ENCODE measurements at regions not wholly inside any gene's neighbourhood (a gene's known extent, or its start where the extent isn't known, plus 50 kb on each side); places are given as distances from the start of the nearest gene placed in this dataset.

- Histone ChIP-seq H3K9me3 (ENCODE audit: control insufficient read depth, insufficient read depth, low read depth, low read length) (no peaks in the 10 kb centered on the region), H3K27ac (ENCODE audit: insufficient read depth, low read length) (no peak overlapping the region), H2AFZ (ENCODE audit: low read length) (no peak overlapping the region), H3K36me3 (ENCODE audit: control insufficient read depth, insufficient read depth, low read length) (no peaks in the 10 kb centered on the region), H3K4me3 (replicated peaks in 1 of 4; ENCODE audit: control extremely low read depth in 1 of 4, insufficient read depth in 1 of 4, low read depth in 3 of 4, low read length in 4 of 4) (no peak overlapping the region), H3K9ac (ENCODE audit: insufficient read depth, low read length) (no peak overlapping the region), H3K4me2 (ENCODE audit: extremely low read depth, insufficient read depth, low read length) (no peak overlapping the region), H3K79me2 (ENCODE audit: control insufficient read depth, insufficient read depth, low read length) (no peaks in the 10 kb centered on the region), H3K4me1 (ENCODE audit: control insufficient read depth, extremely low read depth, insufficient read depth, low read length) (no peaks in the 10 kb centered on the region), H4K20me1 (ENCODE audit: control insufficient read depth, extremely low read depth, insufficient read depth, low read length) (no peaks in the 10 kb centered on the region), H3K27me3 (ENCODE audit: control insufficient read depth, insufficient read depth, low read length) (no peaks in the 10 kb centered on the region)
- DNase-seq (ENCODE audit: low read depth in 2 of 2) = no peak
- TF ChIP-seq, protein P1, sequence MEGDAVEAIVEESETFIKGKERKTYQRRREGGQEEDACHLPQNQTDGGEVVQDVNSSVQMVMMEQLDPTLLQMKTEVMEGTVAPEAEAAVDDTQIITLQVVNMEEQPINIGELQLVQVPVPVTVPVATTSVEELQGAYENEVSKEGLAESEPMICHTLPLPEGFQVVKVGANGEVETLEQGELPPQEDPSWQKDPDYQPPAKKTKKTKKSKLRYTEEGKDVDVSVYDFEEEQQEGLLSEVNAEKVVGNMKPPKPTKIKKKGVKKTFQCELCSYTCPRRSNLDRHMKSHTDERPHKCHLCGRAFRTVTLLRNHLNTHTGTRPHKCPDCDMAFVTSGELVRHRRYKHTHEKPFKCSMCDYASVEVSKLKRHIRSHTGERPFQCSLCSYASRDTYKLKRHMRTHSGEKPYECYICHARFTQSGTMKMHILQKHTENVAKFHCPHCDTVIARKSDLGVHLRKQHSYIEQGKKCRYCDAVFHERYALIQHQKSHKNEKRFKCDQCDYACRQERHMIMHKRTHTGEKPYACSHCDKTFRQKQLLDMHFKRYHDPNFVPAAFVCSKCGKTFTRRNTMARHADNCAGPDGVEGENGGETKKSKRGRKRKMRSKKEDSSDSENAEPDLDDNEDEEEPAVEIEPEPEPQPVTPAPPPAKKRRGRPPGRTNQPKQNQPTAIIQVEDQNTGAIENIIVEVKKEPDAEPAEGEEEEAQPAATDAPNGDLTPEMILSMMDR (conservative IDR thresholded peaks at IDR 0.05 in 1 of 2, IDR thresholded peaks at IDR 0.05 in 1 of 2; ENCODE audit: low read depth in 1 of 2, low read length in 2 of 2) = no peak
- TF ChIP-seq EZH2 (IDR thresholded peaks at IDR 0.05; ENCODE audit: low read length, missing control alignments) = no peak
Measured at GRCh38 chr3:96202181-96202580, 612.2 kb upstream of the EPHA6 start.

DNA sequence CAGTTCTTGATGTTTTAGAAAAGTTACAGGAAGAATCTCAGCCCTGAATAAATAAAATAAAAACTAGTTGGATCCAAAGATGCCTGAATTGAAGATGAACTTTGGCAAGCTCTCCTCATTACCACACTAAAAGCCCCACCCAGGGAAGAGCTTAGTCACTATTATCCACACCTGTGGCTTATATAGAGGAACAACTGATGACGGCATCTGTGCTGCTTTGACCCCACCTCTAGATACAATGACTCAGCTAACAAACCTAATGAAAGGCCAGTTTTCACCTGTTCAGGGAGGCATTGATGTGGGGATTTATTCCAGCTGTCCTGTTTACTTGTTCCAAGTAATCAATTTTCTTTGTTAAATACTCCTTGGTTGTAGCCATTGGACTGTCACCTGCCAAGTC, 604.7 kb upstream of the EPHA6 start:
- Histone ChIP-seq H3K36me3 (ENCODE audit: control insufficient read depth, insufficient read depth, low read length) (no peaks in the 10 kb centered on the region), H3K4me3 (replicated peaks in 1 of 4; ENCODE audit: control extremely low read depth in 1 of 4, insufficient read depth in 1 of 4, low read depth in 3 of 4, low read length in 4 of 4) (no peak overlapping the region), H4K20me1 (ENCODE audit: control insufficient read depth, extremely low read depth, insufficient read depth, low read length) (no peaks in the 10 kb centered on the region), H3K27me3 (ENCODE audit: control insufficient read depth, insufficient read depth, low read length) (no peaks in the 10 kb centered on the region), H3K4me1 (ENCODE audit: control insufficient read depth, extremely low read depth, insufficient read depth, low read length) (no peaks in the 10 kb centered on the region), H3K27ac (ENCODE audit: insufficient read depth, low read length) (no peak overlapping the region), H2AFZ (ENCODE audit: low read length) (no peak overlapping the region), H3K9ac (ENCODE audit: insufficient read depth, low read length) (no peak overlapping the region), H3K4me2 (ENCODE audit: extremely low read depth, insufficient read depth, low read length) (no peak overlapping the region), H3K79me2 (ENCODE audit: control insufficient read depth, insufficient read depth, low read length) (no peaks in the 10 kb centered on the region), H3K9me3 (ENCODE audit: control insufficient read depth, insufficient read depth, low read depth, low read length) (no peaks in the 10 kb centered on the region)
- no peak for DNase-seq (ENCODE audit: low read depth in 2 of 2)
- TF ChIP-seq EZH2 (IDR thresholded peaks at IDR 0.05; ENCODE audit: low read length, missing control alignments) = no peak
- TF ChIP-seq, protein P1 (conservative IDR thresholded peaks at IDR 0.05 in 1 of 2, IDR thresholded peaks at IDR 0.05 in 1 of 2; ENCODE audit: low read depth in 1 of 2, low read length in 2 of 2) = no peak

- Histone ChIP-seq H3K9ac (ENCODE audit: insufficient read depth, low read length) (no peak overlapping the region), H3K9me3 (ENCODE audit: control insufficient read depth, insufficient read depth, low read depth, low read length) (no peaks in the 10 kb centered on the region), H2AFZ (ENCODE audit: low read length) (no peak overlapping the region), H3K4me2 (ENCODE audit: extremely low read depth, insufficient read depth, low read length) (no peak overlapping the region), H3K27ac (ENCODE audit: insufficient read depth, low read length) (no peak overlapping the region), H3K27me3 (ENCODE audit: control insufficient read depth, insufficient read depth, low read length) (no peaks in the 10 kb centered on the region), H3K4me3 (replicated peaks in 1 of 4; ENCODE audit: control extremely low read depth in 1 of 4, insufficient read depth in 1 of 4, low read depth in 3 of 4, low read length in 4 of 4) (no peak overlapping the region), H3K36me3 (ENCODE audit: control insufficient read depth, insufficient read depth, low read length) (no peaks in the 10 kb centered on the region), H3K79me2 (ENCODE audit: control insufficient read depth, insufficient read depth, low read length) (no peaks in the 10 kb centered on the region), H4K20me1 (ENCODE audit: control insufficient read depth, extremely low read depth, insufficient read depth, low read length) (no peaks in the 10 kb centered on the region), H3K4me1 (ENCODE audit: control insufficient read depth, extremely low read depth, insufficient read depth, low read length) (no peaks in the 10 kb centered on the region)
- no peak for DNase-seq (ENCODE audit: low read depth in 2 of 2)
- TF ChIP-seq EZH2 (IDR thresholded peaks at IDR 0.05; ENCODE audit: low read length, missing control alignments) = no peak
- TF ChIP-seq, protein P1 (conservative IDR thresholded peaks at IDR 0.05 in 1 of 2, IDR thresholded peaks at IDR 0.05 in 1 of 2; ENCODE audit: low read depth in 1 of 2, low read length in 2 of 2) = no peak
Measured at GRCh38 chr3:96213393-96213792, 601.0 kb upstream of the EPHA6 start.
